ENCODE measurements at regions not wholly inside any gene's neighbourhood (a gene's known extent, or its start where the extent isn't known, plus 50 kb on each side); places are given as distances from the start of the nearest gene placed in this dataset.

GRCh38 chr6:93685494-93685893 is 266.1 kb upstream of the EPHA7 start:
- DNase-seq = no peak
- H3K4me3 ChIP-seq (ENCODE audit: low read length) = no peak overlapping the region
- H4K20me1 ChIP-seq (ENCODE audit: insufficient read depth, low read length) = no peaks in the 10 kb centered on the region
- no peaks in the 10 kb centered on the region for H3K79me2 ChIP-seq (ENCODE audit: low read length)
- TF ChIP-seq EZH2 (optimal IDR thresholded peaks at IDR 0.05; ENCODE audit: low read depth, low read length) = no peak
- H3K27me3 ChIP-seq (replicated peaks; ENCODE audit: insufficient read depth, low read length) = no peaks in the 10 kb centered on the region
- H3K36me3 ChIP-seq (replicated peaks; ENCODE audit: insufficient read depth, low read length) = no peaks in the 10 kb centered on the region
- no peaks in the 10 kb centered on the region for H3F3A ChIP-seq (ENCODE audit: insufficient read depth, low read length)
- no peak overlapping the region for H3K4me2 ChIP-seq (ENCODE audit: low read depth, low read length)
- H3K9me3 ChIP-seq (replicated peaks; ENCODE audit: insufficient read depth, low read length) = no peaks in the 10 kb centered on the region
- no peak overlapping the region for H3K9ac ChIP-seq (ENCODE audit: low read length)
- H3K27ac ChIP-seq (ENCODE audit: low read length) = no peak overlapping the region
- no peaks in the 10 kb centered on the region for H3K9me2 ChIP-seq (replicated peaks; ENCODE audit: insufficient read depth, low read length)
- no peak overlapping the region for H2AFZ ChIP-seq (ENCODE audit: low read length)
- no peaks in the 10 kb centered on the region for H3K4me1 ChIP-seq (ENCODE audit: low read length)

GRCh38 chr6:93684339-93684738 is 265.0 kb upstream of the EPHA7 start:
- Histone ChIP-seq H3K9me3 (replicated peaks; ENCODE audit: insufficient read depth, low read length) (no peaks in the 10 kb centered on the region), H3F3A (ENCODE audit: insufficient read depth, low read length) (no peaks in the 10 kb centered on the region), H3K4me2 (ENCODE audit: low read depth, low read length) (no peak overlapping the region), H3K36me3 (replicated peaks; ENCODE audit: insufficient read depth, low read length) (no peaks in the 10 kb centered on the region), H3K4me1 (ENCODE audit: low read length) (no peaks in the 10 kb centered on the region), H3K9me2 (replicated peaks; ENCODE audit: insufficient read depth, low read length) (no peaks in the 10 kb centered on the region), H4K20me1 (ENCODE audit: insufficient read depth, low read length) (no peaks in the 10 kb centered on the region), H2AFZ (ENCODE audit: low read length) (no peak overlapping the region), H3K79me2 (ENCODE audit: low read length) (no peaks in the 10 kb centered on the region), H3K27ac (ENCODE audit: low read length) (no peak overlapping the region), H3K4me3 (ENCODE audit: low read length) (no peak overlapping the region), H3K9ac (ENCODE audit: low read length) (no peak overlapping the region), H3K27me3 (replicated peaks; ENCODE audit: insufficient read depth, low read length) (no peaks in the 10 kb centered on the region)
- no peak for DNase-seq
- no peak for TF ChIP-seq EZH2 (optimal IDR thresholded peaks at IDR 0.05; ENCODE audit: low read depth, low read length)
- no peak for TF ChIP-seq EZH2phosphoT487 (IDR thresholded peaks at IDR 0.05; ENCODE audit: low read length)
- no peak for TF ChIP-seq CTCF (IDR thresholded peaks at IDR 0.05; ENCODE audit: low read length)

- Histone ChIP-seq H3K79me2 (ENCODE audit: low read length) (no peaks in the 10 kb centered on the region), H3F3A (ENCODE audit: insufficient read depth, low read length) (no peaks in the 10 kb centered on the region), H3K4me3 (ENCODE audit: low read length) (no peak overlapping the region), H3K36me3 (replicated peaks; ENCODE audit: insufficient read depth, low read length) (no peaks in the 10 kb centered on the region), H3K9ac (ENCODE audit: low read length) (no peak overlapping the region), H3K9me3 (replicated peaks; ENCODE audit: insufficient read depth, low read length) (no peaks in the 10 kb centered on the region), H3K4me2 (ENCODE audit: low read depth, low read length) (no peak overlapping the region), H4K20me1 (ENCODE audit: insufficient read depth, low read length) (no peaks in the 10 kb centered on the region), H3K27ac (ENCODE audit: low read length) (no peak overlapping the region), H2AFZ (ENCODE audit: low read length) (no peak overlapping the region), H3K27me3 (replicated peaks; ENCODE audit: insufficient read depth, low read length) (no peaks in the 10 kb centered on the region), H3K4me1 (ENCODE audit: low read length) (no peaks in the 10 kb centered on the region), H3K9me2 (replicated peaks; ENCODE audit: insufficient read depth, low read length) (no peaks in the 10 kb centered on the region)
- DNase-seq = no peak
- TF ChIP-seq EZH2phosphoT487 (IDR thresholded peaks at IDR 0.05; ENCODE audit: low read length) = no peak
Measured at GRCh38 chr6:93679836-93680235, 260.5 kb upstream of the EPHA7 start.

- Histone ChIP-seq H3K36me3 (replicated peaks; ENCODE audit: insufficient read depth, low read length) (no peaks in the 10 kb centered on the region), H3K79me2 (ENCODE audit: low read length) (no peaks in the 10 kb centered on the region), H4K20me1 (ENCODE audit: insufficient read depth, low read length) (no peaks in the 10 kb centered on the region), H3K9me2 (replicated peaks; ENCODE audit: insufficient read depth, low read length) (no peaks in the 10 kb centered on the region), H3K9ac (ENCODE audit: low read length) (no peak overlapping the region), H3K9me3 (replicated peaks; ENCODE audit: insufficient read depth, low read length) (no peaks in the 10 kb centered on the region), H2AFZ (ENCODE audit: low read length) (no peak overlapping the region), H3K4me3 (ENCODE audit: low read length) (no peak overlapping the region), H3K27ac (ENCODE audit: low read length) (no peak overlapping the region), H3K27me3 (replicated peaks; ENCODE audit: insufficient read depth, low read length) (no peaks in the 10 kb centered on the region), H3K4me2 (ENCODE audit: low read depth, low read length) (no peak overlapping the region), H3F3A (ENCODE audit: insufficient read depth, low read length) (no peaks in the 10 kb centered on the region), H3K4me1 (ENCODE audit: low read length) (no peaks in the 10 kb centered on the region)
- no peak for DNase-seq
- TF ChIP-seq CTCF (IDR thresholded peaks at IDR 0.05; ENCODE audit: low read length) = no peak
Measured at GRCh38 chr6:93678841-93679454, 259.6 kb upstream of the EPHA7 start.

Measured in MM.1S (cell line).